ENCODE measurements at regions not wholly inside any gene's neighbourhood (a gene's known extent, or its start where the extent isn't known, plus 50 kb on each side); places are given as distances from the start of the nearest gene placed in this dataset.

DNA sequence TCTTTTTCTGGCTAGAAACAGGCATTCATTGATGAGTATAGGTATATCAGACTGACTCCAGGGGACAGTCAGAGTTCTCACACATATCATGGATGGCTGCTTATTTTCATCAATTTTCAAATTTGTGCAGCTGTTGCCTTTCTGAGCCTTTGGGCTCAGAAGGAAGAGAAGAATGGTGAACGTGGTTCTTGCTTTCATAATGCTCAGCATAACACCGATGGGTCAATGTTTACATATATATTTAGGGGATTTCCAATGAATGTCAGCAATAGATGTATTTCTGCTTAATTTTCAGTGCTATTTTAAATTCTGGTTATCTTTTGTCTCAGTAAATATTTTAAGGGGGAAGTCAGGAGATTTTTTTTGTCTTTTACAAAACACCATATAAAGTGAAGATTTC lies 581.4 kb upstream of the DPPA4 start:
- no peak overlapping the region for H2AFZ ChIP-seq (ENCODE audit: control insufficient read depth, low read depth, low read length)
- WGBS (ENCODE audit: insufficient coverage, insufficient replicate concordance, low lambda C conversion rate, missing lambda C conversion rate), result 12% methylated on average over 2 of the region's 2 CpGs
- H3K4me1 ChIP-seq (ENCODE audit: control insufficient read depth, insufficient read depth, low read length), result no peaks in the 10 kb centered on the region
- H4K20me1 ChIP-seq (ENCODE audit: control insufficient read depth, insufficient read depth), result no peaks in the 10 kb centered on the region
- ChIA-PET POLR2A (no interaction called here), RAD21 (ENCODE audit: unreplicated experiment) (no interaction called here), SMC1A (ENCODE audit: uncharacterized antibody, unreplicated experiment) (no interaction called here), CTCF (no interaction called here)
- FAIRE-seq (no peak), DNase-seq (ENCODE audit: low read depth, low spot score) (no peak), ATAC-seq (no peak)
- H3K36me3 ChIP-seq (ENCODE audit: control insufficient read depth in 2 of 2, insufficient read depth in 2 of 2, low read length in 1 of 2), result no peaks in the 10 kb centered on the region
- H3K4me2 ChIP-seq (ENCODE audit: control insufficient read depth, insufficient read depth), result no peak overlapping the region
- no peaks in the 10 kb centered on the region for H3K79me2 ChIP-seq (ENCODE audit: control insufficient read depth, insufficient read depth, low read length)
- in situ Hi-C loops (cut with MboI) (no loop called here), intact Hi-C loops (cut with micrococcal nuclease; ENCODE audit: unreplicated experiment) (no loop called here)
- no peak overlapping the region for H3K4me3 ChIP-seq
- BruUV-seq (replicated peaks), result no TSS peak
- H3K9me3 ChIP-seq (replicated peaks; ENCODE audit: control insufficient read depth, insufficient read depth, low read length), result no peaks in the 10 kb centered on the region; the same call in 2 of the 3 replicates
- no peak overlapping the region for H3K9ac ChIP-seq (ENCODE audit: control insufficient read depth, insufficient read depth, low read length)
- H3K27me3 ChIP-seq (replicated peaks in 1 of 2; ENCODE audit: control insufficient read depth in 2 of 2, insufficient read depth in 2 of 2, low read length in 1 of 2), result no peaks in the 10 kb centered on the region
- H3K27ac ChIP-seq (ENCODE audit: control insufficient read depth, insufficient read depth), result no peak overlapping the region
- no peak for TF ChIP-seq ESRRA (IDR thresholded peaks at IDR 0.05; ENCODE audit: low read length)
- no peak for TF ChIP-seq MXI1 (IDR thresholded peaks at IDR 0.05; ENCODE audit: low read depth, low read length)
- TF ChIP-seq RB1 (IDR thresholded peaks at IDR 0.05; ENCODE audit: borderline replicate concordance), result no peak
- no peak for TF ChIP-seq CHD2 (IDR thresholded peaks at IDR 0.05; ENCODE audit: borderline replicate concordance, low read depth, low read length)
- no peak for TF ChIP-seq GABPA (IDR thresholded peaks at IDR 0.05; ENCODE audit: low read depth)
- TF ChIP-seq DPF2 (IDR thresholded peaks at IDR 0.05), result no peak
- TF ChIP-seq, protein P1, sequence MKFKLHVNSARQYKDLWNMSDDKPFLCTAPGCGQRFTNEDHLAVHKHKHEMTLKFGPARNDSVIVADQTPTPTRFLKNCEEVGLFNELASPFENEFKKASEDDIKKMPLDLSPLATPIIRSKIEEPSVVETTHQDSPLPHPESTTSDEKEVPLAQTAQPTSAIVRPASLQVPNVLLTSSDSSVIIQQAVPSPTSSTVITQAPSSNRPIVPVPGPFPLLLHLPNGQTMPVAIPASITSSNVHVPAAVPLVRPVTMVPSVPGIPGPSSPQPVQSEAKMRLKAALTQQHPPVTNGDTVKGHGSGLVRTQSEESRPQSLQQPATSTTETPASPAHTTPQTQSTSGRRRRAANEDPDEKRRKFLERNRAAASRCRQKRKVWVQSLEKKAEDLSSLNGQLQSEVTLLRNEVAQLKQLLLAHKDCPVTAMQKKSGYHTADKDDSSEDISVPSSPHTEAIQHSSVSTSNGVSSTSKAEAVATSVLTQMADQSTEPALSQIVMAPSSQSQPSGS (IDR thresholded peaks at IDR 0.05; ENCODE audit: low read length), result no peak
- no peak for TF ChIP-seq RFX5 (IDR thresholded peaks at IDR 0.05; ENCODE audit: low read depth, low read length)
- TF ChIP-seq TARDBP (IDR thresholded peaks at IDR 0.05; ENCODE audit: borderline replicate concordance), result no peak
- no peak for TF ChIP-seq ZNF24 (IDR thresholded peaks at IDR 0.05)
- TF ChIP-seq, protein P2, sequence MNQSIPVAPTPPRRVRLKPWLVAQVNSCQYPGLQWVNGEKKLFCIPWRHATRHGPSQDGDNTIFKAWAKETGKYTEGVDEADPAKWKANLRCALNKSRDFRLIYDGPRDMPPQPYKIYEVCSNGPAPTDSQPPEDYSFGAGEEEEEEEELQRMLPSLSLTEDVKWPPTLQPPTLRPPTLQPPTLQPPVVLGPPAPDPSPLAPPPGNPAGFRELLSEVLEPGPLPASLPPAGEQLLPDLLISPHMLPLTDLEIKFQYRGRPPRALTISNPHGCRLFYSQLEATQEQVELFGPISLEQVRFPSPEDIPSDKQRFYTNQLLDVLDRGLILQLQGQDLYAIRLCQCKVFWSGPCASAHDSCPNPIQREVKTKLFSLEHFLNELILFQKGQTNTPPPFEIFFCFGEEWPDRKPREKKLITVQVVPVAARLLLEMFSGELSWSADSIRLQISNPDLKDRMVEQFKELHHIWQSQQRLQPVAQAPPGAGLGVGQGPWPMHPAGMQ (IDR thresholded peaks at IDR 0.05; ENCODE audit: borderline replicate concordance), result no peak
- TF ChIP-seq ASH2L (IDR thresholded peaks at IDR 0.05; ENCODE audit: borderline replicate concordance, low read depth), result no peak
- TF ChIP-seq RBBP5 (conservative IDR thresholded peaks at IDR 0.05), result no peak
- TF ChIP-seq, protein P3, sequence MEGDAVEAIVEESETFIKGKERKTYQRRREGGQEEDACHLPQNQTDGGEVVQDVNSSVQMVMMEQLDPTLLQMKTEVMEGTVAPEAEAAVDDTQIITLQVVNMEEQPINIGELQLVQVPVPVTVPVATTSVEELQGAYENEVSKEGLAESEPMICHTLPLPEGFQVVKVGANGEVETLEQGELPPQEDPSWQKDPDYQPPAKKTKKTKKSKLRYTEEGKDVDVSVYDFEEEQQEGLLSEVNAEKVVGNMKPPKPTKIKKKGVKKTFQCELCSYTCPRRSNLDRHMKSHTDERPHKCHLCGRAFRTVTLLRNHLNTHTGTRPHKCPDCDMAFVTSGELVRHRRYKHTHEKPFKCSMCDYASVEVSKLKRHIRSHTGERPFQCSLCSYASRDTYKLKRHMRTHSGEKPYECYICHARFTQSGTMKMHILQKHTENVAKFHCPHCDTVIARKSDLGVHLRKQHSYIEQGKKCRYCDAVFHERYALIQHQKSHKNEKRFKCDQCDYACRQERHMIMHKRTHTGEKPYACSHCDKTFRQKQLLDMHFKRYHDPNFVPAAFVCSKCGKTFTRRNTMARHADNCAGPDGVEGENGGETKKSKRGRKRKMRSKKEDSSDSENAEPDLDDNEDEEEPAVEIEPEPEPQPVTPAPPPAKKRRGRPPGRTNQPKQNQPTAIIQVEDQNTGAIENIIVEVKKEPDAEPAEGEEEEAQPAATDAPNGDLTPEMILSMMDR (IDR thresholded peaks at IDR 0.05 in 2 of 3, conservative IDR thresholded peaks at IDR 0.05 in 1 of 3; ENCODE audit: control insufficient read depth in 2 of 3, extremely low read depth in 1 of 3, insufficient read depth in 1 of 3, low read depth in 3 of 3, low read length in 3 of 3), result no peak
- TF ChIP-seq NR2C1 (IDR thresholded peaks at IDR 0.05), result no peak

All from GM12878 (cell line).